GM19438 (cell line): ENCODE measurements at regions not wholly inside any gene's neighbourhood (a gene's known extent, or its start where the extent isn't known, plus 50 kb on each side); places are given as distances from the start of the nearest gene placed in this dataset.
"Not testable (repeated sequence)": the region's sequence is repeated elsewhere in the genome, so short reads cannot be mapped to it uniquely, and the experiment has no call there.

ENCODE experiments used
- ATAC-seq: cut with Tn5 transposase; IDR thresholded peaks from one replicate; pipeline ENCODE4 v1.9.1; 2021; ENCODE audit warnings: low read depth; ENCODE audit not compliant: unreplicated experiment

- ATAC-seq = no peak
Measured at GRCh38 chr22:49014227-49015201, 813.2 kb downstream of the BRD1 start.

- no peak for ATAC-seq
Measured at GRCh38 chr22:49013707-49014106, 814.0 kb downstream of the BRD1 start.

- ATAC-seq = no peak
Measured at GRCh38 chr22:49012712-49013395, 814.8 kb downstream of the BRD1 start.

GRCh38 chr22:49011769-49012648 is 815.7 kb downstream of the BRD1 start:
- ATAC-seq = no peak

GRCh38 chr22:49011379-49011768 is 816.3 kb downstream of the BRD1 start:
- ATAC-seq = no peak

- ATAC-seq = no peak
Measured at GRCh38 chr22:49010901-49011300, 816.8 kb downstream of the BRD1 start.

GRCh38 chr22:49010070-49010863 is 817.4 kb downstream of the BRD1 start:
- ATAC-seq = no peak

GRCh38 chr22:49009359-49010063 is 818.2 kb downstream of the BRD1 start:
- ATAC-seq = no peak

- ATAC-seq = no peak
Measured at GRCh38 chr22:49008682-49009235, 818.9 kb downstream of the BRD1 start.

GRCh38 chr22:49007013-49007653 is 820.5 kb downstream of the BRD1 start:
- no peak for ATAC-seq

- no peak for ATAC-seq
Measured at GRCh38 chr22:49006207-49007012, 821.3 kb downstream of the BRD1 start.

GRCh38 chr22:49005557-49005956 is 822.1 kb downstream of the BRD1 start:
- ATAC-seq = no peak

- no peak for ATAC-seq
Measured at GRCh38 chr22:49004484-49005399, 822.9 kb downstream of the BRD1 start.

GRCh38 chr22:48997605-48998004 is 830.1 kb downstream of the BRD1 start:
- not testable (repeated sequence) for ATAC-seq

- no peak for ATAC-seq
Measured at GRCh38 chr22:48993655-48994054, 834.0 kb downstream of the BRD1 start.

- no peak for ATAC-seq
Measured at GRCh38 chr22:48984639-48985038, 843.0 kb downstream of the BRD1 start.
